GM20431 (cell line): ENCODE measurements at regions not wholly inside any gene's neighbourhood (a gene's known extent, or its start where the extent isn't known, plus 50 kb on each side); places are given as distances from the start of the nearest gene placed in this dataset.
"Not testable (repeated sequence)": the region's sequence is repeated elsewhere in the genome, so short reads cannot be mapped to it uniquely, and the experiment has no call there.

ENCODE experiments used
- in situ Hi-C: fragments of 300-500 bp; cut with MseI, MboI; formaldehyde crosslinking; loops from one replicate; pipeline ENCODE4 v1.15.0; 2020; ENCODE audit warnings: low sequenced_read_pairs; ENCODE audit not compliant: unreplicated experiment

DNA sequence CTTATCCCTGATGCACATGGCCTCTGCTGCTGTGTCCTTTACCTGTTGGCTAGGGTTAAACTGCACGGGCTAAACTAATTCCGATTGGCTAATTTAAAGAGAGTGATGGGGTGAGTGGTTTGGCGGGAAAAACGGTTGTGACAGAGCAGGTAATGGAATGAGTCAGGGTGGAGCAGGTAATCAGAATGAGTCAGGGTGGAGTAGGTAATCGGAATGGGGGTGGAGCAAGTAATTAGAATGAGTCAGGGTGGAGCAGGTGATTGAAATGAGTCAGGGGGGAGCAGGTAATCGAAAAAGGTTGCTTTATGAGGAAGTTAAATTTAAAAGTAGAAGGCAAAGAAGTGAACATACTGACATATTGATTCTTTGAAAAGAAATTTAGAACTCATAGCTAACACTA, 185.2 kb downstream of the OTOL1 start:
- in situ Hi-C loops: loop anchor here (25.0 kb wide), 1 partner anchor 95 kb away; no protein-coding TSS in a partner anchor

DNA sequence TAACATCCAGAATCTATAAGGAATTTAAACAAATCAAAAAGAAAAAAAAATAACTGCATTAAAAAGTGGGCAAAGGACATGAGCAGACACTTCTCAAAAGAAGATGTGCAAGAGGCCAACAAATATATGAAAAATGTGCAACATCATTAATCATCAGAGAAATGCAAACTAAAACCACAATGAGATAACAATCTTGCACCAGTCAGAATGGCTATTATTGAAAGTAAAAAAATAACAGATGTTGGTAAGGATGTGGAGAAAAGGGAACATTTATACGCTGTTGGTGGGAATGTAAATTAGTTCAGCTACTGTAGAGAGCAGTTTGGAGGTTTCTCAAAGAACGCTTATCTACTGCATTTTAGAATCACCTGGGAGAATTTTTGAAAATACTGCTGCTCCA, 186.1 kb downstream of the OTOL1 start:
- in situ Hi-C loops: loop anchor here (25.0 kb wide), 1 partner anchor 95 kb away; no protein-coding TSS in a partner anchor

DNA sequence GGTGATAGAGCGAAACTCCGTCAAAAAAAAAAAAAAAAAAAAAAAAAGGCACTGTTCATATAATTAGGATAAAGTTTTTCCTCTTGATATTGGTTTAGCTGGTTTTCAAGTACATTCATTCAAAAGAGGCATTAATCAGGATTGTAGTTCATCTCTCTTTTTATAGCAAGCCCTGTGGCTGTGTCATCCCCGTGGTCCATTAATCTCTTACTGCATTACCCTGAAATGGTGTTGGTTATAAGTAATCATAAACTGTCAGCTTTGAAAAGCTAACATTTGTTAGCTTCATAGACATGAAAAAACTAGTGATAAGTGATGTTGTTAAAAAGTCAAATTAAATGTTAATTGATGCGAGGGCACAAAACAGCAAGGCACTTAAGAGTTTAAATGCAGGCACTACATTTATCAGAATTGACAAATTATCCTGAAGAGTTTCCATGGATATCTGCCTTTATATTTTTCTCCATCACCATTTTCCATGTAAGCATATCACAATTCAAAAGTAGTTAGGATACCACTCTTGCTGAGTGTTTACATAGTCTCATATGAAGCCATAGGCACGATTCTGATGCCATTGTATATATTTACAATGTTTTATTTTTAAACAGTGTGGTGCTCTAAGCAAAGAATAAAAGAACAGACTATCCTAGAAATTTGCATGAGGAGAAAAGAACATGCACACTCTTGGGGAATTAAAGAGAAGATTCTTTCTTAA, 193.1 kb downstream of the OTOL1 start:
- in situ Hi-C loops: loop anchor here (25.0 kb wide), 1 partner anchor 102 kb away; no protein-coding TSS in a partner anchor

DNA sequence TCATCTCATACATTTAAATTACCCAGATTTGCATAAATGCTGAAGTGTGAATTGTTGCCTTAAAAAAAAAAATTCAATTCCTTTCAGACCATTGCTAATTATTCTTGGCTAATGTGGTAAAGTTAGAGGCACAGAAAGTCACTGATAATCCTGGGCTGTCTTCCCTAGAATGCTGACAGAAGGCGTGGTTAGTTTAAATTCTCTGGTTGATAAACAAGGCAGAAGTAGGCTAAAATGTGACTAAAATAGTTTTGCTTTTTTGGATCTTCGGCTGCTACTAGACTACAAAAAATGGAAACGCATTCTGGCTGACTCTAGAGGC, 193.7 kb downstream of the OTOL1 start:
- in situ Hi-C loops: loop anchor here (25.0 kb wide), 1 partner anchor 103 kb away; no protein-coding TSS in a partner anchor

DNA sequence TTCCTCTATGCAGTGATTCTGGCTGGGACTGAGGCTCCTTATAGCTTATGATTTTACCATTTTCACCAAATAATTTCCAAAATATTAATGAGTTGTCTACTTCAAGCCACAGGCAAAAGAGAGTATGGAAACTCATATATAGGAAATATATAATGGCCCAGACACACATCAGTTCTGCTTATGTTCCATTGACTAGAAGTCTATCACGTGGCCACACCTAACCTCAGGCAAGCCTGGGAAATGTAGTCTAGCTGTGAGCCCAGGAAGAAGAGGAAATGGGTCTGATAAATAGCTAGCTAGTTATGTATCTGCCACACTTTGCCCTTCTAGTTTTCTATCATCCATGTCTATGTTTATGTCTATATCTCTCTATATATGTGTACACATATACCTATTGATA, 195.1 kb downstream of the OTOL1 start:
- in situ Hi-C loops: loop anchor here (25.0 kb wide), 1 partner anchor 104 kb away; no protein-coding TSS in a partner anchor

DNA sequence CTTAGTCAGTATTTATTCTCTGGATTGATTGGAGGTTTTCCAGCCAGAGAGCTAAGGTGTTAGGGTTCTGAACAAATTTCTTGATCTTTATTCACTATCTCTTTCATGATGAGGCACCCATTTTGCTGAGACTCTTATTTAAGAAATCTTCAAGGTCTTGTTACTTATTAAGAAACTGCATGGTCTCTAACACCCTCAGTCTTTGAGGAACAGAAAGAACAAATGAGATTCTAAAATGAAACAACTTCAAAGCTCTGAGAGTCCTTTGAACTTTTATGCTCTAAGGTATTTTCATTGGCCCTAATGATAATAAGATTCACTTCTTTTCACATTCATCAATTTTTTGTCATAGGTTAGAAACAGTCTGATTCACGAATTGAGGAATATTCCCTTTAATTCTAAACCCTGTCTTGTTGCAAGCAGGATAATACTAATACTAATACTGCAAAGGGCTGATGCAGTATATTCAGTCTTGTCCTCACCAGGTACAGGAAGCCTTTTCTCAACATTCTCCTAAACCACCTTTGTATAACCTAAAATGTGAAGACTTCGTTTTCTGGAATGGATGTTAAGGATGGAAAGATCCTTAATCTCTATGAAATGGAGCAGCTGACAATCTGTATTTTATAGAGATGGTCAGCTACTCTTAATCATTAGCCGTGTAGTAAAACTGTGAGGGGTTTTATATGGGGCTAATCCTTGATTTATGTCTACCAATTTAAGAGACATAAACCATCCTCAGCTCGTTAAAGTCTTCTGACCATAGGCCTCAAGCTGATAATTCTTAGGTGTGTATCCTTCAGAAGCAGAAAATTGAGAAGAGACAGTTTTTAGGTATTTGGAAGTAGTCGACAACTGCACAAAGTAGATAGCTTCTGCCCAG, 198.3 kb downstream of the OTOL1 start:
- in situ Hi-C loops: loop anchor here (25.0 kb wide), 1 partner anchor 108 kb away; no protein-coding TSS in a partner anchor

DNA sequence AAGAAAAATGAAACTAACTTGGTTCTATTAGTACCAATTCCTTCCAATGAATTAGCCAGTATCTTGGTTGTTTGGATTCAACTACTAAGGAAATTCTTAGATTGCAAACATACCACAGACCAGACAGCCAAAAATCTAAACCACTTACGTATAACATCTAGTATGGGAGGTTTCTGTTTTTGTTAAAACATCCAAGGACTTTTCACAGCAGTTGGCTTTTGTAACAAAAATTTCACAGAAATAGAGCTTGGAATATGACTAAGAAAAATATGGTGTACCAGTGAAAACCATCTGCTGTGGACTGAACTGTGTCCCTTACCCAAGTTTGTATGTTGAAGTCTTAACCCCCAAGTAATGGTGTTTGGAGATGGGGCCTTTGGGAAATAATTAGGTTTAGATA, 199.2 kb downstream of the OTOL1 start:
- in situ Hi-C loops: loop anchor here (25.0 kb wide), 1 partner anchor 109 kb away; no protein-coding TSS in a partner anchor

DNA sequence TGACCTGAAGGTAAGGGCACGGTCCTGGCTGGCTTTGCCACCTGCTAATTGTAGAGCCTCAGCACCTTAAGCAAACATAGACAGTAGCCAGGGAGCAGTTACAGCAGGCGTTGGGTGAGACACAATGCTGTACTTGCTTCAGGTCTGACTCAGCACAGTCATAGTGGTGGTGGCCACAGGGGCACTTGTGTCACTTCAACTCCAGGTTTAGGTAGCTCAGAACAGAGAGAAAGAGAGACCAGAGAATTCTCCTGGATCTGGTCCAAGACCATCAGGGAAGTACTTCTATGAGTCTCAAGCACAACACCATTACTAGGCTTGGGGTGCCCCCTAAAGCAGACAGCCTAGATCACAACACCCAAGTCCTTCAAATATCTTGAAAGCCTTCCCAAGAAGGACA, 204.4 kb downstream of the OTOL1 start:
- in situ Hi-C loops: no loop called here

DNA sequence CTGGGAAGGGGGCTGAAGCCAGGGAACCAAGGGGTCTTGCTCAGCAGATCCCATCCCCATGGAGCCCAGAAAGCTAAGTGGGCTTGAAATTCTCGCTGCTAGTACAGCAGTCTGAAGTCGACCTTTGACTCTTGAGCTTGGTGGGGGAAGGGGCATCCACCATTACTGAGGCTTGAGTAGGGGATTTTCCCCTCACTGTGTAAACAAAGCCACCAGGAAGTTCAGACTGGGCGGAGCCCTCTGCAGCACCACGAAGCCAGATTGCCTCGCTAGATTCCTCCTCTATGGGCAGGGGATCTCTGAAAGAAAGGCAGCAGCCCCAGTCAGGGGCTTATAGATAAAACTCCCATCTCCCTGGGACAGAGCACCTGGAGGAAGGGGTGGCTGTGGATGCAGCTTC, 210.6 kb downstream of the OTOL1 start:
- in situ Hi-C loops: not testable (repeated sequence)

DNA sequence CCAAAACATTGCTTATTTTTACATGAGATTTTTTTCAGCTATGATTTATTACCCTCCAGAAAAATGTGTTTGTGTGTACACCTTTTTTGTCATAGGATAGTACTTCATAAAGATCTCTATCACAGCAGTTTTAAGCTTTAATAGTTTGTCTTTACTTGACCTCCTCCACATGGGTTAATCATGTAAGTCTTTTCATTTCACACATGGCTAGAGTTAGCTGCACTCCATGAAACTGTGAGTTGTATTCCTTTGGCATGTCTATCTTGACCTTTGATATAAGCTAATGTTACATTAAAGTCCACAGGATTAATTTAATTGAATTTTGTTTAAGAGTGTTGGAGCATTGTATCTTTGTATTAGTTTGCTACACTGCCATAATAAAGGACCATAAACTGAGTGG, 217.1 kb downstream of the OTOL1 start:
- in situ Hi-C loops: no loop called here

DNA sequence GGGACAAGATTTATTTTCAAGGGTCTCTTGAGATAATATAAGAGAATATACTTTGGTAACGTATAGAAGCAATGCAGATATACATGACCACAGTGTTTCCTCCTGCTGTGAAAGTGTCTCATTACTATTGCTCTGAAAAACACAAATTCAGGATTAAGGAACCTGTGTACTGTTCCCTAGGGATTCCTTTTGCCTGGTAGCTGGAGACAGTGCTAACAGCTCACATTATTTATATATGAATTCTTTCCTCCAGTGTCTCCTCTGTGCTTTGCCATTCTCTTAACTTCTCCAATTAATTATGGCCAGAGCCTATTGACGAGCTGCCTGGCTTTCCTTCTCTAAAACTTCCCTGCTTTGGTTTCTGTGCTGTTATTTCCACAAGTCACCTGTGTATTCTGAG, 235.4 kb downstream of the OTOL1 start:
- in situ Hi-C loops: no loop called here

DNA sequence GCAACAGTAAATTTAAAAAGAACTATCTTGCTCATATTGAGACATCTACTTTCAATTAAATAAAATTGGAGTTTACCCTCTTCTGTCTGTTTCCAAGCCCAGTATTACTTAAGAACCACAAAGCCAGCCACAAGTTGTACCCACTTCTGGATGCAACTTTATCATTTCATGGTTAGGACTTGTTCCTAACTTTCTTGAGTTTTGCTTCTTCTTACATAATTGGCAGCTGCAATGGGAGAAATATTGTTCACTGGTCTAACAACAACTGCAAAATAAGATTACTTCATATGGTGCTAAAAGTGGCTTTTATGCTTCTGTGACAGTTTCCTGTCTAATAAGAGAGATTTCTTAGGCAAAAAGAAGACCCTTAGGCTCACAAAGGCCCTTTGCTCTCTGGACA, 240.6 kb downstream of the OTOL1 start:
- in situ Hi-C loops: no loop called here

DNA sequence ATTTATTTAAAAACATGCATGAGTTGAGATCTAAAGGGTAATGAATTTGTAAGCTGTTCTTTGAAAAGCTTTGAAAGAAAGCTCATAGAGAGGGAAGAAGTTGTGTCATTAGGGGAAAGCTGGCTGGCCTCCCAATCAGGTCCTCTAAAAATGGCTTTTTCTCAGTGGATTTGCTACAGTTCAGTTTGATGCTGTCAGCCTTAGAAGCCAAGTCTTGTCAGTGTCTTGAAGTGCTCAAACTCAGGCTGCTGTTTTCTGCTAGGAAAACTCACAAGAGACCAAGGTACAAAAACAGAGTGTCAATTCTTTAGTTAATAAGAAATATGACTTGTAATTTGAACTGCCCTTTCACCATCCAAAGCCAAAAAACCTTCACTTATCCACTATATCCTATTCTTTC, 243.8 kb downstream of the OTOL1 start:
- in situ Hi-C loops: no loop called here

DNA sequence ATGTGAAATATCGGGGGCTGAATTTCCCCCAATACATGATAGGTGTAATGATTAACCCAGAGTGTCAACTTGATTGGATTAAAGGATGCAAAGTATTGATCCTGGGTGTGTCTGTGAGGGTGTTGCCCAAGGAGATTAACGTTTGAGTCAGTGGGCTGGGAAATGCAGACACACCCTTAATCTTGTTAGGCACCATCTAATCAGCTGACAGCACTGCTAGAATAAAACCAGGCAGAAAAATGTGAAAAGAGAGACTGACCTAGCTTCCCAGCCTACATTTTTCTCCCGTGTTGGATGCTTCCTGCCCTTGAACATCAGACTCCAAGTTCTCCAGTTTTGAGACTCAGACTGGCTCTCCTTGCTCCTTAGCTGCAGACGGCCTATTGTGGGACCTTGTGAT, 247.8 kb downstream of the OTOL1 start:
- in situ Hi-C loops: no loop called here

DNA sequence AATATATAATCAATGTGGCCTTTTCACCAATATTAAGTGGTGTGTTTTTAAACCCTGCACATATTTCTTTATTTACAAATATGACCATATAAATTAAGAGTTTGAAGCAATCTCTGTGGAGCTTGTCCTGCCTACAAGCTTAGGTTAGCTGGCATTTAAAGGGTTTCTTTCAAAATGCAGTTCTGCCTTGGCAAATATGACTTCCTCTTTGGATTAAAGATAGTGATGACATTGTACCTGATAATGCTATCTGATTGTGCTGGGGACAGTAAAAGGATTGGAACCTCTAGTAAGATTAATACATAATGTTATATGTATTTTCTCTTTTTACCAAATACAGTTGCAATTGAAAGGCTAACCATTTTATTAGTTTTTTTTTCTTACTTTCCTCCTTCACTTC, 249.1 kb downstream of the OTOL1 start:
- in situ Hi-C loops: no loop called here

DNA sequence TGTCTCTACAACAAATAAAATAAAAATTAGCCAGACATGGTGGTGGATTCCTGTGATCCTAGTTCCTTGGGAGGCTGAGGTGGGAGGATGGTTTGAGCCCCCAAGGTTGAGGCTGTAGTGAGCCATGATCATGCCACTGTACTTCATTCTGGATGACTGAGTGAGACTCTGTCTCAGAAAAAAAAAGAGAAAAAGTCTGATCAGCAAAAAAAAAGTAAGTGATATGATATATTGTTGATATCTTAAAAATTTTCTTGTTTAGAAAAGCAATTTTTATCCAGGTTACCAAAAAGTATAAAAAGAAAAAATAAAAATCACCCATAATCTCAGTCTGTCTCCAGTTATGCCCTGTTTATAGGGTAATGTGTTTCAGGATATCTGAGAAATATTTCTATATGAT, 251.4 kb downstream of the OTOL1 start:
- in situ Hi-C loops: no loop called here

DNA sequence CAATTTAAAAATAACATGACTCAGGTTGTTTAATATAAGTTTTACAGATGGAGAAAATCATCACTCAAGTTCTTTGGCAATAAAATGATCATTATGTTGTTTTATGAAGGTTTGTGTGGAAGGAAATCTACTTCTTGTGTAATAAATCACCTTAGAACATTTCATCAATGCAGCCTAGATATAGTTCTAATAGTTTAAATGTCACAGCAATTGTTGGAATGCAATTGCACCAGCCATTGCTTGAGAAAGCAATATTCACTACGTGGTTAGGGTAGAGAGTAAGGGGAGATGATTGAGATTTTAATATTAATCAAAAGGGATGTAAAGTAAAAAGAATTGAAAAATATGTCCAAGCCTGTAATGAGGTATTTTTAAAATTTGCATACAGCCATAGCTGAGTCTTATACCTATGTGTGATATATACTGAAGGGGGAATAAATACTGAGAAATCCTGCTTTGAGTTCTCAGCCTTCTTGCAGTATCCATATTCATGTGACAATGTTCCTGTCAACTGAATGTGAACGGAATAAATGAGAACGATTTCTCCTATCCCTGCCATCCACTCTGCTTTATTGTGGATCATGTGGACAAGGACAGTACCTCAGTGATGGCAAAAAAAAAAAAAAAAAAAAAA, 257.9 kb downstream of the OTOL1 start:
- in situ Hi-C loops: no loop called here

DNA sequence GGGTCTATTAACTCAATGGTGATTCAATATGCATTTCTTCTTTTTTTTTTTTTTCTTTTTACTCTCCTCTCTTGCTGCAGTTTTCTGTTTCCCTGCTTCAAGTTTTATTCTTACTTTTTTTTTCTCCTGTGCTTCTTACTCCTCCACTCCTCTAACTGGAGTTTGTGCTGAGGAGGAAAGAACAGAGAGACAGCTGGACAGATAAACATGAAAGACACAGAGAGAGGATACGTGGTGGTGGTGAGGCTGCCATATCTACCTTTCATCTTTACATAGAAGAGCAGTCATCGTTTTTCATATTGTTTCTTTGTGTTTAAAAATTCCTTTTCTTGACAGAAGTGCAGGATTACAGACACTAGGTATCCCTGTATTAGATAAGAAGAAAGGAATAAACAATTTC, 262.8 kb downstream of the OTOL1 start:
- in situ Hi-C loops: no loop called here

DNA sequence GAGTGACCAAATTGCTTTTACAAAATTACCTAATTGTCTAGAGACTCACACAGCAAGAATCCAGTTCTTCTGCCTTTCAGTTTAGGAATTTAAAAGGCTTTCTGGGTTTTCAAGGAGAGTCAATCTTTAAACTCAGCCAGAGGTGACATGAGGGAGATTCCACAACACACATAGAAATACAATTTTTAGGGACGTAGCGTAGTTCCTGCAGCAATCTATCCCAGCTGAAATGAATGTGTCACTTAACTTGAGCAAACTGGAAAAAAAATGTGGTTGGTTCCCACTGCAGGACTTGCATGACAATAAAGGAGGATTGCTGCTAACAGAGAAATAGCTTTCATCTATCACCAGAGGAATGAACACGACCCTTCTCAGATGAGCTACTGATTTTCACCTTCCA, 269.7 kb downstream of the OTOL1 start:
- in situ Hi-C loops: no loop called here

DNA sequence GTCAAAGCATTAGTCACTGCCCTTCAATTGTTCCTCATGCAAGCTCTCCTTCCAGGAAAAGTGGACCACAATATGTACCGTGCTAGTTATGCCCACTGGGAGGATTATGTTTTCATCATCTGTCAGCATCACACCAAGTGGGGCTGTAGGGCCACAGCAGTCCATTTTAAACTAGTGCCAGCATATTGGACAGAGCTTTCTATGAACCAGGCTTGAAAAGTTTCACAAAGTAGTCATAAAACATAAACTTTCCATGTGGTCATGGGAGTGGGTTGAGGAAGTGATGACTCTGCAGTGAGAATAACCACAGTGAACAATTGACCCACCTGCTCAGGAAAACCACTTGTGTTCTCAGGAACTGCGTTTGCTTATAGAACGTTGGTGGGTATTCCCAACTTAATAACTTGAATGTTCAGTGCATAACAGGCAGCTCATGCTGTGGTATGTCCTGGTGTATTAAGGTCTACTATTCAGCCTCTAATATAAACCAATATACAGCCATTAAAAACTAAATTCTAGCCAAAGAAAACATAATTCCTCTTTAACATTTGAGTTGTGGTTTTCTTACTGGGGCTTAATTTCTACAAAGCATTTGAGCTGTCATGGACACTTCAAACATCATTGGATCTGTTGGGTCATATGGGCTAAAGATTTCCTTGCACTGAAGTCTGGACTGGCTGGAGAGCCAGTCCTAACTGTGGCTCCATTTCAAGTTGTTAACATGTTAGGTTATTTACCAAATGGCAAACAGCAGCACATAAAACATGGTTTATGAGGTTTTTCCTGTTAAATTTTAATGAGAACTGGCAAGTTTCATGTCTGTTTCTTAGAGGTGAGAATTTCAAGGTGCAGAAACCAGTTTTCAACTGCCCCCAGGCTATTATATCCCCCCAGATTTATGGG, 274.1 kb downstream of the OTOL1 start:
- in situ Hi-C loops: no loop called here
